Hippocampal formation (tissue), 2 donors: ENCODE measurements at regions not wholly inside any gene's neighbourhood (a gene's known extent, or its start where the extent isn't known, plus 50 kb on each side); places are given as distances from the start of the nearest gene placed in this dataset.

Source experiments
- DNase-seq, 2 donors: peaks; one replicate each; lab custom pipeline; 2025; lab: John Stamatoyannopoulos, UW

GRCh38 chr6:145020114-145020513 lies 715.2 kb downstream of the EPM2A start:
- DNase-seq: no peak

DNA sequence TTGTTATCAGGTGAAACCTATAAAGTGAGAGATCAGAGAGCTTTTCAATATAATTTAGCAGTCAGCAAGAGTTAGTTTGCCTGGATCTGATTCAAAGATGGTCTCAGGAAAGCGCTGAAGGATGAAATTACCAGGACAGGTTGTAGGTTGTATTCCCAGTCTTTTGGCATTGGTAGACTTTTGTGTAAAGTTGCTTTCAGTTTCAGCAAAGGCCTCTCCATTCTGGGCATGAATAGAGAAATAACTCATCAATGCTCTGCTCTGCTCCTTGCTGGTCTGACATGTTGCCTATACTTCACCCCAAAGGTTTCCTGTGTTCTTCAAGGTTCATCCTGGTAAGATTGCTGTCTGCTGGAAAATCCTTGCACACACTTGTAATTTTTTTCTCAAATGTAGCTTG lies 714.8 kb downstream of the EPM2A start:
- DNase-seq: no peak

DNA sequence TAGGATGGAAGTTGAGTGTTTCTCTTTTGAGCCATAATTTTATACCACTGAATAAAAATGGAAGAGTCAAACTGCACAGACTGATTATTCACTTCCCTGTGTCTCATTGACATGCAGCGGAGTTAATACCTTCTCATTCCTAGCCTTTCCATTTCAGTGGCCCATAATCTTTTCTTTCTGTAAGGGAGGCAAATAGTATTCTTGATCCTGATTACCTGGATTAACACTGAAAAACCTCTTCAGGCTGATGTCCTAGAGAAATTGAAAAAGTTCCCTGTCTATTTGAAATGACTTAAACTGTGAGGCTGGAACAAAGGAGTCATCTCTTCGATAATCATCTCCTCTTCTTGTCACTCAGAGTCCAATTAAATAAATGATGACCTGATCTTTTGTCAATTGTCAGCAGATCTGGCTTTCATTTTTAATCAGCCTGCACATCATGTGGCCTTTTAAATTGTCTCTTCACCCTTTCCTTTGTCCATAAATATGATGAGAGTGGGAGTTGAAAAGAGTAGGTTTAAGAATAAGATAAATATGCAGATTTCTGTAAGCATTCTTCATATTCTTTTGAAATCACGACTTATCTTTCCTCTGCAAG lies 713.0 kb downstream of the EPM2A start:
- DNase-seq: no peak

GRCh38 chr6:145023116-145023726 lies 712.1 kb downstream of the EPM2A start:
- DNase-seq: no peak

GRCh38 chr6:145025488-145025887 lies 709.8 kb downstream of the EPM2A start:
- DNase-seq: no peak

- no peak for DNase-seq
Observed at GRCh38 chr6:145026267-145026679, 709.0 kb downstream of the EPM2A start.

GRCh38 chr6:145028144-145028818 lies 707.0 kb downstream of the EPM2A start:
- DNase-seq: no peak

DNA sequence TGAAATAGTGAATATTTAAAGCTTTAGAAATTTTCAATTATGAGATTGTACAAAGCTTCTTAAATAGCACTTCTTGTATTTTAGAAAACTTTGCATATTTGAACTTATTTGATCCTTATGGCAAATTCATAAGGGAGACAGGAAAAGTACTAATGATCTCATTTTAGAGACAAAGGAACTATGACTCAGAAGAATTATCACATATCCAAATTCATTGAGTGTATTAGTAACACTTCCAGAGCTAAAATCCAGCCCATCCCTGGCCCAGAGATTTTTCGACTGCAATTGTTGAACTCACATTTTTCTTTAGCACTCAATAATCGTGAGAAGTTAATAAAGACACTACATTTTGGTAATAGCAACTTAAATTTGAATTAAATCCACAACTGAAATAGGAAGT lies 704.3 kb downstream of the EPM2A start:
- DNase-seq: no peak

DNA sequence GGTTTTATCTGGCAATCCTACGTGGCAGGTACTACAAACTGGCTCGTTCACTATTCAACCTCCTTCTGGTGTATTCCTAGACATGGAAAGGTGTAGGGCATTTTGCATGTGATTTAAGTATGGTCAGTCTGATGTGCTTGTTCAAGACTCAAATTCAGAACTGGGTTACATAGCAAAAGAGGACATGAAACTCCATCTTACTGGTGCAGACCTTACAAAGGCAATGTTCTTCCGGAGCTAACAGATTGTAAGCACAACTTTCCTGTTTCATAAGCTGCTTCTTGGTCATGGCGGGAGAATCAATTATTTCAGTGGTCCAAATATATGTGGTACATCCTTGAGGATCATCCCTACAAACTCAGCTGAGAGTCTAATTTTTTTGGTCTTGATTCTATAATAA lies 703.4 kb downstream of the EPM2A start:
- DNase-seq: no peak

GRCh38 chr6:145032562-145033145 lies 702.7 kb downstream of the EPM2A start:
- no peak for DNase-seq

GRCh38 chr6:145034664-145035063 lies 700.7 kb downstream of the EPM2A start:
- no peak for DNase-seq

GRCh38 chr6:145036236-145036635 lies 699.1 kb downstream of the EPM2A start:
- no peak for DNase-seq

DNA sequence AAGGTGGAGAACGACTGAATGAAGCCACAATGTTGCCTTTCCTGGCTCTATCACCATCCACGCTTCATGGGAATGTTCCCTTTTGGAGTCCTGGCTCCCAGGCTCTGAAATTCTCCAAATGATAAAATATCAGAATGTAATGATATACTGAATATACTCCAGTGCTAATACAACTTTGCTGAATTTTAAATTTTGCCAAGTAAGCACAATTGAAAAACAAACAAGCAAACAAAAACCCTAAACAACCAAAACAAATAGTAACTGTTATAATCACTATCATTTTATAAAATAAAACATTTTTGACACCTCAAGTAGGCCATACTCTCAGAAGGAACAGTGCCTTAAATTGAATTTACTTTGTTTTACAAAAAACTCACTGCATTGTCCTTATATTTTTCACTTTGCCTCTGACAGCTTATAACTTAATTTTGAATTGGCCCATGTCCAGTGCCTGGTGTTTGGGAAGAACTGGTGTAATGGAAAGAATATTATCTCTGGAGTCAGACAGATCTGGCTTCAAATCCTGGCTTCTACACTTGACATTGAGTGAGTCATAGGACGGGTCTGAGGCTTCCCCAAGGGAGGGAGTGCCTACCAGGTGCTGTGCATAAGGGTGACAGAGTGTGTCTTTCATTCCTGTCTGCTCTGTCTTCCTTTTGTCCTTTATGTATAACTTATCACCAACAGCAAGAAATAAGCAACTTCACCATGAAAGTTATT lies 698.3 kb downstream of the EPM2A start:
- DNase-seq: no peak

DNA sequence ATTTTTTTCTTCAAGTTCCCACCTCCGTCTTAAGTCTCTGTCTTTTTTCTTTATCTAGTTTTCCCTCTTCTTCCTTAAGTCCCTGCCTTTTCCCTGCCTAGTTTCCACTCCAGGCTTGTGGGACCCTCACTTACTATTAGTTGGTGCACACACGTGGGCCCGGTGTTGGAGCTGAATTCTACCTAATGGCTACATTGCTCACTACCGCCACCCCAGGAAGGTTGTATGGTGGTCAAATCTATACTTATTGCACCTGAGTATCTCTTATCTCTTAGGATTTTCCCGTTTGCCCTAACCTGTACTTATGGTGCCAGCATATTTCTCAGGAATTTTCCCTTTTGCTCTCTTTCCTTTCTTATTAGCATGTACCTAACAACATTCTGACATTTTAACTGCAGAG lies 692.8 kb downstream of the EPM2A start:
- DNase-seq: no peak

- DNase-seq: no peak
Observed at GRCh38 chr6:145043926-145044500, 691.3 kb downstream of the EPM2A start.

GRCh38 chr6:145044641-145045246 lies 690.6 kb downstream of the EPM2A start:
- DNase-seq: no peak

DNA sequence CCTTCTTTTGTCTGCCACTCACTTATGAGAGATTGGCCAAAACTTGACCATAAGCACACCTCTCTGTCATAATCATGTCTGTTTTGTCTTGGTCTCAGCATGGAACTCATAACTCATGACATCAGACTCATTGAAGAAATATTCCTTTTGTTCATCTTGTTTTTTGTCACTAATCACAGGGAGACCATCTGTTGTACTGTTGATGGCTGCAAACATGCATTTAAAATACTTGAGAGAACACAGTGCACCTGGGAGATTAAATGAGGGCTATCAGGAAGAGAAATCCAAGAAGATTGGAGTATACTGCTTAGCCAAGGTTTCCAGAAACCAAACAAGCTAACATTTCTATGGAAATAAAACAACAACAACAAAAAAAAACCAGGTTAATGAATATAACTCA lies 689.7 kb downstream of the EPM2A start:
- DNase-seq: no peak

DNA sequence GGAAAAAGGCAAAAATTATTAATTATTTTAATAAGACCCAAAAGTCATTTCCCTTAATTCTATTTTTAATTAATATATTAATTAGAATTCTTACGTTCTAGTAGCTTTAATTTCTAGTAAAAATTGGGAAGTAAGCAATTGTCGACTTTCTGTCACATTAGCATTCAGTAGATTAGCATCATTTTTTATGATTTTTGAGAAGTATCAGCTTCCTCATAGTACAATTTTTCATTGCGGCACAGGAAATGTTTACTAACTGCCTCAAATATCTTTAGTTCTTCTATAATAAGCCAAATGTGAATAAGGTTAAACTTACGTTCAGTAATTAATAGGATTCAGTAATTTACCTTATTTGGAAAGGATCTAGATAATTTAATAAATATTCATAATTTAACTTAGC lies 687.4 kb downstream of the EPM2A start:
- DNase-seq: no peak

- DNase-seq: no peak
Observed at GRCh38 chr6:145051661-145052060, 683.7 kb downstream of the EPM2A start.

- DNase-seq: no peak
Observed at GRCh38 chr6:145055567-145055966, 679.8 kb downstream of the EPM2A start.

DNA sequence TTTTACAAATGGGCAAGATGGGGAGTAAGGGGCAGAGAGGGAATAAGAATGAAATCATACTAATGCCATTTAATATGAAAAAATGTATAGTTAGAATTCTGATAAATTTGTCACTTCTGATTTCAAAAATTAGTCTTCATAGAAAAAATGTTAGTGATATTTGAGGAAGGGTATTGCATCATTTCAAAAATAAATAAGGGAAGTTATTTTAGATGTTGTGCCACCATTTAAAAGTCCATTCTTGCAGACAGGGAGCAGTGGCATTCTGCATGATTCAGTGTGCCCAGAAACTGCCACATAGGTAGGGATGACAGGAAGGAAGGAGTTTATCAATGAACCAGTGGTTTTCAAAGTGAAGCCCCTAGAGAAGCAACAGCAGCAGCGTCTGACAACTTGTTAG lies 674.6 kb downstream of the EPM2A start:
- DNase-seq: no peak

GRCh38 chr6:145063091-145063490 lies 672.2 kb downstream of the EPM2A start:
- DNase-seq: no peak
